Tibial nerve (tissue), 4 donors: ENCODE measurements at regions not wholly inside any gene's neighbourhood (a gene's known extent, or its start where the extent isn't known, plus 50 kb on each side); places are given as distances from the start of the nearest gene placed in this dataset.

Experiments
- EP300 ChIP-seq, 2 donors: sonication (generic); formaldehyde crosslinking; IDR thresholded peaks; one replicate each; pipeline ENCODE4 v1.6.1; 2017; ENCODE audit warnings: antibody characterized with exemption in 2 of 2, mild to moderate bottlenecking in 1 of 2
- POLR2A ChIP-seq, 2 donors: fragments of 450-650 bp; IDR thresholded peaks; one replicate each; pipeline ENCODE4 v1.6.1; 2017; ENCODE audit warnings: antibody characterized with exemption in 2 of 2, mild to moderate bottlenecking in 2 of 2, moderate library complexity in 2 of 2
- TF ChIP-seq, protein P1 (sequence below), 5 experiments: fragments of 200-600 bp in 3 of 5; fragments of 450-650 bp in 2 of 5; sonication (generic) in 3 of 5; IDR thresholded peaks; one replicate each; pipeline ENCODE4 v1.5.1; 2016 to 2019; ENCODE audit warnings: antibody characterized with exemption in 5 of 5, mild to moderate bottlenecking in 3 of 5, moderate library complexity in 2 of 5

DNA sequence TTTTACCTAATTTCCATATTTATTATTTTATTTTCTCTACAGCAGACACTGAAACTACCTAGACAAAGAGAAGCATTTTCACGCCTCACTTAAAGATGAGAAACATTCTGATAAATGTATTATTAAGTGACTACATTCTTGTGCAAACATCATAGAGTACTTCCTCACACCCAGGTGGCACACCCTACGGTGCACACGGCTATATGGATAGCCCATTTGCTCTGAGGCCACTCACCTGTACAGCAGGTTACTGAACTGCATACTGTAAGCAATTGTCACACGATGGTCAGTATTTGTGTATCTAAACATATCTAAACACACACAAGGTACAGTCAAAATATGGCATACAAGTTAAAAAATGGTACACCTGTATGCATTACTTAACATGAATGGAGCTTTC lies 481.4 kb downstream of the CMPK2 start:
- TF ChIP-seq EP300 (IDR thresholded peaks at IDR 0.05) = no peak
- TF ChIP-seq, protein P1, sequence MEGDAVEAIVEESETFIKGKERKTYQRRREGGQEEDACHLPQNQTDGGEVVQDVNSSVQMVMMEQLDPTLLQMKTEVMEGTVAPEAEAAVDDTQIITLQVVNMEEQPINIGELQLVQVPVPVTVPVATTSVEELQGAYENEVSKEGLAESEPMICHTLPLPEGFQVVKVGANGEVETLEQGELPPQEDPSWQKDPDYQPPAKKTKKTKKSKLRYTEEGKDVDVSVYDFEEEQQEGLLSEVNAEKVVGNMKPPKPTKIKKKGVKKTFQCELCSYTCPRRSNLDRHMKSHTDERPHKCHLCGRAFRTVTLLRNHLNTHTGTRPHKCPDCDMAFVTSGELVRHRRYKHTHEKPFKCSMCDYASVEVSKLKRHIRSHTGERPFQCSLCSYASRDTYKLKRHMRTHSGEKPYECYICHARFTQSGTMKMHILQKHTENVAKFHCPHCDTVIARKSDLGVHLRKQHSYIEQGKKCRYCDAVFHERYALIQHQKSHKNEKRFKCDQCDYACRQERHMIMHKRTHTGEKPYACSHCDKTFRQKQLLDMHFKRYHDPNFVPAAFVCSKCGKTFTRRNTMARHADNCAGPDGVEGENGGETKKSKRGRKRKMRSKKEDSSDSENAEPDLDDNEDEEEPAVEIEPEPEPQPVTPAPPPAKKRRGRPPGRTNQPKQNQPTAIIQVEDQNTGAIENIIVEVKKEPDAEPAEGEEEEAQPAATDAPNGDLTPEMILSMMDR (IDR thresholded peaks at IDR 0.05) = no peak
- no peak for TF ChIP-seq POLR2A (IDR thresholded peaks at IDR 0.05)
